ENCODE measurements at regions not wholly inside any gene's neighbourhood (a gene's known extent, or its start where the extent isn't known, plus 50 kb on each side); places are given as distances from the start of the nearest gene placed in this dataset.

- no peak overlapping the region for H3K4ac ChIP-seq (ENCODE audit: low read length)
- WGBS, 2 donors (ENCODE audit: extremely low coverage in 2 of 2, insufficient read length in 2 of 2, insufficient replicate concordance in 1 of 2), result no CpG with 5 or more reads among the region's 4 CpGs
- H2AFZ ChIP-seq (ENCODE audit: low read length), result no peak overlapping the region
- no peak overlapping the region for H4K91ac ChIP-seq (ENCODE audit: low read depth, low read length, poor library complexity)
- no peaks in the 10 kb centered on the region for H3K9me3 ChIP-seq (replicated peaks in 1 of 2; ENCODE audit: control insufficient read depth in 2 of 2, insufficient read depth in 1 of 2, low read depth in 1 of 2, low read length in 2 of 2)
- H3K79me1 ChIP-seq (ENCODE audit: low read depth, low read length), result no peaks in the 10 kb centered on the region
- H3K14ac ChIP-seq (ENCODE audit: low read length), result no peak overlapping the region
- H3K23ac ChIP-seq (ENCODE audit: low read depth, low read length, poor library complexity), result no peak overlapping the region
- no peak overlapping the region for H2AK5ac ChIP-seq (ENCODE audit: low read depth, low read length)
- H2BK15ac ChIP-seq (ENCODE audit: low read length), result no peak overlapping the region
- no peak overlapping the region for H4K8ac ChIP-seq (ENCODE audit: low read depth, low read length)
- H2BK5ac ChIP-seq (ENCODE audit: low read length), result no peak overlapping the region
- DNase-seq (ENCODE audit: low spot score), result no peak
- H3K27me3 ChIP-seq (ENCODE audit: control insufficient read depth in 3 of 3, insufficient read depth in 3 of 3, low read depth in 1 of 3, low read length in 3 of 3), result no peaks in the 10 kb centered on the region
- H3K4me3 ChIP-seq (ENCODE audit: low read length in 2 of 2), result no peak overlapping the region
- H2BK12ac ChIP-seq (ENCODE audit: low read length), result no peak overlapping the region
- H2BK120ac ChIP-seq (ENCODE audit: low read depth, low read length), result no peak overlapping the region
- no peak overlapping the region for H3K9ac ChIP-seq (ENCODE audit: low read depth, low read length, poor library complexity)
- H3K4me1 ChIP-seq (ENCODE audit: control insufficient read depth in 2 of 2, insufficient read depth in 1 of 2, low read depth in 1 of 2, low read length in 2 of 2), result peaks cover 0 to 8% of the 10 kb centered on the region in 2 donors
- no peak overlapping the region for H3K27ac ChIP-seq (replicated peaks; ENCODE audit: low read length)
- H3K18ac ChIP-seq (ENCODE audit: low read length), result no peak overlapping the region
- H3K36me3 ChIP-seq (replicated peaks in 1 of 2; ENCODE audit: control insufficient read depth in 2 of 2, insufficient read depth in 2 of 2, low read length in 2 of 2), result no peaks in the 10 kb centered on the region
- H3K4me2 ChIP-seq (ENCODE audit: insufficient read depth, low read length, poor library complexity, severe bottlenecking), result no peak overlapping the region
Measured at GRCh38 chr10:31090894-31091607, 59.4 kb upstream of the ZNF438 start.

DNA sequence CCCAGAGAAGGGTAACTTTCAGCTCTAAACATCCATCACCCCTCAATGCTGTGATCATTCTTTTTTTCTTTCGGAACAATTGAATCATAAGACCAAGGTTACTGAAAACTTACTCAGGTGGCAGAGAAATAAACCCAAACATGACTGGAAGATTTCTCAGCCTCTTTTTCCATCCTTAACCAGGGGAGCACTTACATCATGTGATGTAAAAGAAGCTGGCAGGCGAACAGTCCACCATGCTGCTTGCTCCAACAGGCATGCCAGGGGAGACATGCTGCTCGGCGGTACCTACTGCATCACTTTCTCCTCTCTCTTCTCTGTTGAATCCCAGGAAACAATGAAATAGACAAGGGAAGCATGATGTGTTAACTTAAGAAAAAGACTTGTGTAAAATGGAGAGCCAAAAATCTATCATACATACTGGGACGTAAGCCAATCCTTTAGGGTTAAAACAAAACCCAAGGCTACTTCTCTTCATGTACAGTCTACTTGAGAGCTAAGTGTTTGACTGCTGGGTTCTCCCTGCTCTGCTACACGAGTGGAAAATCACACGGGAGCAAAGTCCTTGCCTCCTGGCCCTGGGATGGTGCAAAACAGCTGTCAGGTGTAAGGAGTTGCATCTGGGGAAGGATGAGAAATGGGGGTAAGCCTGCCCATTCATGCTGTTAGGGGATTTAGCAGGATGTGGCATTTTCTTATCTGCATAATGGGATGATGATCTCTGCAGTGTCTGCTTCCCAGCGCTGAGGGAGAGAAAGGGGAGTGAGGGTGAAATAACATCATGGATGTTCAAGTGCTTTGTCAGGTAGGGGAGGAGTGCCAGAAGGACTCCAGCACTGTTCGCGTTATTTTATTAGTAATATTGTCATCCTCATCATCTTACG lies 64.3 kb upstream of the ZNF438 start:
- DNase-seq (ENCODE audit: low spot score), result no peak
- Histone ChIP-seq H3K14ac (ENCODE audit: low read length) (no peak overlapping the region), H2BK12ac (ENCODE audit: low read length) (no peak overlapping the region), H3K79me1 (ENCODE audit: low read depth, low read length) (no peaks in the 10 kb centered on the region), H2BK120ac (ENCODE audit: low read depth, low read length) (no peak overlapping the region), H3K9ac (ENCODE audit: low read depth, low read length, poor library complexity) (no peak overlapping the region), H4K91ac (ENCODE audit: low read depth, low read length, poor library complexity) (no peak overlapping the region), H3K4me3 (ENCODE audit: low read length in 2 of 2) (no peak overlapping the region), H2AFZ (ENCODE audit: low read length) (no peak overlapping the region), H2BK15ac (ENCODE audit: low read length) (no peak overlapping the region), H3K9me3 (replicated peaks in 1 of 2; ENCODE audit: control insufficient read depth in 2 of 2, insufficient read depth in 1 of 2, low read depth in 1 of 2, low read length in 2 of 2) (no peaks in the 10 kb centered on the region), H3K18ac (ENCODE audit: low read length) (no peak overlapping the region), H3K4me2 (ENCODE audit: insufficient read depth, low read length, poor library complexity, severe bottlenecking) (no peak overlapping the region), H3K23ac (ENCODE audit: low read depth, low read length, poor library complexity) (no peak overlapping the region), H3K4ac (ENCODE audit: low read length) (no peak overlapping the region), H3K27me3 (ENCODE audit: control insufficient read depth in 3 of 3, insufficient read depth in 3 of 3, low read depth in 1 of 3, low read length in 3 of 3) (no peaks in the 10 kb centered on the region), H3K4me1 (ENCODE audit: control insufficient read depth in 2 of 2, insufficient read depth in 1 of 2, low read depth in 1 of 2, low read length in 2 of 2) (peaks cover 0 to 10% of the 10 kb centered on the region in 2 donors), H2AK5ac (ENCODE audit: low read depth, low read length) (no peak overlapping the region), H3K36me3 (replicated peaks in 1 of 2; ENCODE audit: control insufficient read depth in 2 of 2, insufficient read depth in 2 of 2, low read length in 2 of 2) (no peaks in the 10 kb centered on the region), H2BK5ac (ENCODE audit: low read length) (no peak overlapping the region), H4K8ac (ENCODE audit: low read depth, low read length) (no peak overlapping the region), H3K27ac (replicated peaks; ENCODE audit: low read length) (no peak overlapping the region)
- WGBS, 2 donors (ENCODE audit: extremely low coverage in 2 of 2, insufficient read length in 2 of 2, insufficient replicate concordance in 1 of 2), result no CpG with 5 or more reads among the region's 11 CpGs

- Histone ChIP-seq H4K91ac (ENCODE audit: low read depth, low read length, poor library complexity) (no peak overlapping the region), H3K9me3 (replicated peaks in 1 of 2; ENCODE audit: control insufficient read depth in 2 of 2, insufficient read depth in 1 of 2, low read depth in 1 of 2, low read length in 2 of 2) (no peaks in the 10 kb centered on the region), H2BK12ac (ENCODE audit: low read length) (no peak overlapping the region), H3K27me3 (ENCODE audit: control insufficient read depth in 3 of 3, insufficient read depth in 3 of 3, low read depth in 1 of 3, low read length in 3 of 3) (no peaks in the 10 kb centered on the region), H2AK5ac (ENCODE audit: low read depth, low read length) (no peak overlapping the region), H2BK5ac (ENCODE audit: low read length) (no peak overlapping the region), H3K4me2 (ENCODE audit: insufficient read depth, low read length, poor library complexity, severe bottlenecking) (no peak overlapping the region), H3K18ac (ENCODE audit: low read length) (no peak overlapping the region), H3K4me3 (ENCODE audit: low read length in 2 of 2) (no peak overlapping the region), H2BK120ac (ENCODE audit: low read depth, low read length) (no peak overlapping the region), H3K23ac (ENCODE audit: low read depth, low read length, poor library complexity) (no peak overlapping the region), H3K14ac (ENCODE audit: low read length) (no peak overlapping the region), H3K36me3 (replicated peaks in 1 of 2; ENCODE audit: control insufficient read depth in 2 of 2, insufficient read depth in 2 of 2, low read length in 2 of 2) (no peaks in the 10 kb centered on the region), H3K4ac (ENCODE audit: low read length) (no peak overlapping the region), H3K9ac (ENCODE audit: low read depth, low read length, poor library complexity) (no peak overlapping the region), H2AFZ (ENCODE audit: low read length) (peak overlapping the region; percentile 26), H4K8ac (ENCODE audit: low read depth, low read length) (no peak overlapping the region), H2BK15ac (ENCODE audit: low read length) (no peak overlapping the region), H3K4me1 (ENCODE audit: control insufficient read depth in 2 of 2, insufficient read depth in 1 of 2, low read depth in 1 of 2, low read length in 2 of 2) (peaks cover 0 to 10% of the 10 kb centered on the region in 2 donors), H3K27ac (replicated peaks; ENCODE audit: low read length) (no peak overlapping the region), H3K79me1 (ENCODE audit: low read depth, low read length) (no peaks in the 10 kb centered on the region)
- WGBS, 2 donors (ENCODE audit: extremely low coverage in 2 of 2, insufficient read length in 2 of 2, insufficient replicate concordance in 1 of 2), result no CpG with 5 or more reads among the region's 2 CpGs
- DNase-seq (ENCODE audit: low spot score), result no peak
Measured at GRCh38 chr10:31098046-31098445, 66.4 kb upstream of the ZNF438 start.

DNA sequence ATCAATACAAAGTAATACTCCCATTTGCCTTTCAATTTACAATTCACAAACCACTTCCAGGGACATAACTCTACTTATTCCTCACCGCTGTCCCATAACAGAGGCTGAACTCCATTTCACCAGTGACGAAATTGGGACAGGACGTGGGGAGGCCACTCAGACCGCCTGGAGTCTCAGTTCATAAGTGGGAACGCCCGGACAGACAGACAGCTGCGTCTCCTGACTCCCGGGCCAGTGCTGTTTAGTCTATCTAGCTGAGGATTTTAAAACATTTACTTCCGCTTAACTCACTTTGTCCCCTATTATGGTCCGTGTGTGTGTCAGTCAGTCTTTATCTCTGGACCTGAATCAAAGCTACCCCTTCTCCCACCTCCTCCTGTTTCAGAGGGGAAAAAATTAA lies 67.4 kb upstream of the ZNF438 start:
- Histone ChIP-seq H2BK120ac (ENCODE audit: low read depth, low read length) (no peak overlapping the region), H3K4me2 (ENCODE audit: insufficient read depth, low read length, poor library complexity, severe bottlenecking) (no peak overlapping the region), H3K4ac (ENCODE audit: low read length) (no peak overlapping the region), H3K9me3 (replicated peaks in 1 of 2; ENCODE audit: control insufficient read depth in 2 of 2, insufficient read depth in 1 of 2, low read depth in 1 of 2, low read length in 2 of 2) (no peaks in the 10 kb centered on the region), H2BK5ac (ENCODE audit: low read length) (no peak overlapping the region), H2BK12ac (ENCODE audit: low read length) (no peak overlapping the region), H3K9ac (ENCODE audit: low read depth, low read length, poor library complexity) (no peak overlapping the region), H3K4me3 (ENCODE audit: low read length in 2 of 2) (no peak overlapping the region), H3K14ac (ENCODE audit: low read length) (no peak overlapping the region), H3K27me3 (ENCODE audit: control insufficient read depth in 3 of 3, insufficient read depth in 3 of 3, low read depth in 1 of 3, low read length in 3 of 3) (no peaks in the 10 kb centered on the region), H3K4me1 (ENCODE audit: control insufficient read depth in 2 of 2, insufficient read depth in 1 of 2, low read depth in 1 of 2, low read length in 2 of 2) (peaks cover 0 to 10% of the 10 kb centered on the region in 2 donors), H2BK15ac (ENCODE audit: low read length) (no peak overlapping the region), H3K27ac (replicated peaks; ENCODE audit: low read length) (no peak overlapping the region), H4K91ac (ENCODE audit: low read depth, low read length, poor library complexity) (no peak overlapping the region), H2AK5ac (ENCODE audit: low read depth, low read length) (no peak overlapping the region), H3K36me3 (replicated peaks in 1 of 2; ENCODE audit: control insufficient read depth in 2 of 2, insufficient read depth in 2 of 2, low read length in 2 of 2) (no peaks in the 10 kb centered on the region), H3K18ac (ENCODE audit: low read length) (peak overlapping the region; percentile 57), H2AFZ (ENCODE audit: low read length) (no peak overlapping the region), H4K8ac (ENCODE audit: low read depth, low read length) (no peak overlapping the region), H3K79me1 (ENCODE audit: low read depth, low read length) (no peaks in the 10 kb centered on the region), H3K23ac (ENCODE audit: low read depth, low read length, poor library complexity) (no peak overlapping the region)
- 100% methylated on average over 1 of the region's 10 CpGs; no CpG with 5 or more reads in 1 of the 2 donors for WGBS, 2 donors (ENCODE audit: extremely low coverage in 2 of 2, insufficient read length in 2 of 2, insufficient replicate concordance in 1 of 2)
- DNase-seq (ENCODE audit: low spot score), result no peak
